ENCODE measurements at regions not wholly inside any gene's neighbourhood (a gene's known extent, or its start where the extent isn't known, plus 50 kb on each side); places are given as distances from the start of the nearest gene placed in this dataset.

GRCh38 chr3:168990621-168991020, 672.9 kb downstream of the MECOM start:
- TF ChIP-seq EP300 (IDR thresholded peaks at IDR 0.05) (no peak), POLR2AphosphoS5 (IDR thresholded peaks at IDR 0.05) (no peak), CTCF (IDR thresholded peaks at IDR 0.05) (no peak), POLR2A (IDR thresholded peaks at IDR 0.05) (no peak)

All from upper lobe of left lung (tissue), 4 donors.